NCI-H1417 treated with DMSO at 0.1 percent for 48 hours (cell line): ENCODE measurements at regions not wholly inside any gene's neighbourhood (a gene's known extent, or its start where the extent isn't known, plus 50 kb on each side); places are given as distances from the start of the nearest gene placed in this dataset.

ENCODE experiments used
- DNase-seq: peaks from one replicate; lab custom pipeline; 2025; lab: John Stamatoyannopoulos, UW

- DNase-seq: no peak
Observed at GRCh38 chr1:238191170-238191569, 300.4 kb upstream of the ZP4 start.

- no peak for DNase-seq
Observed at GRCh38 chr1:238187575-238187949, 296.8 kb upstream of the ZP4 start.

GRCh38 chr1:238186887-238187574 lies 296.3 kb upstream of the ZP4 start:
- no peak for DNase-seq

GRCh38 chr1:238177960-238178645 lies 287.4 kb upstream of the ZP4 start:
- DNase-seq: no peak

- DNase-seq: no peak
Observed at GRCh38 chr1:238177351-238177750, 286.6 kb upstream of the ZP4 start.

- DNase-seq: no peak
Observed at GRCh38 chr1:238176441-238176840, 285.7 kb upstream of the ZP4 start.

- DNase-seq: no peak
Observed at GRCh38 chr1:238171985-238172384, 281.3 kb upstream of the ZP4 start.

- no peak for DNase-seq
Observed at GRCh38 chr1:238161955-238162354, 271.2 kb upstream of the ZP4 start.

GRCh38 chr1:238153939-238154338 lies 263.2 kb upstream of the ZP4 start:
- no peak for DNase-seq

GRCh38 chr1:238153253-238153652 lies 262.5 kb upstream of the ZP4 start:
- DNase-seq: no peak

GRCh38 chr1:238152119-238152518 lies 261.4 kb upstream of the ZP4 start:
- DNase-seq: no peak

GRCh38 chr1:238143038-238143437 lies 252.3 kb upstream of the ZP4 start:
- DNase-seq: no peak

GRCh38 chr1:238141353-238141752 lies 250.6 kb upstream of the ZP4 start:
- no peak for DNase-seq

- DNase-seq: no peak
Observed at GRCh38 chr1:238139713-238140112, 249.0 kb upstream of the ZP4 start.

- no peak for DNase-seq
Observed at GRCh38 chr1:238138059-238138626, 247.4 kb upstream of the ZP4 start.

GRCh38 chr1:238135708-238136664 lies 245.3 kb upstream of the ZP4 start:
- no peak for DNase-seq

GRCh38 chr1:238129677-238130076 lies 239.0 kb upstream of the ZP4 start:
- no peak for DNase-seq

- DNase-seq: no peak
Observed at GRCh38 chr1:238123201-238123600, 232.5 kb upstream of the ZP4 start.

GRCh38 chr1:238119861-238120260 lies 229.1 kb upstream of the ZP4 start:
- DNase-seq: no peak

- no peak for DNase-seq
Observed at GRCh38 chr1:238119060-238119459, 228.3 kb upstream of the ZP4 start.

- DNase-seq: no peak
Observed at GRCh38 chr1:238115852-238116251, 225.1 kb upstream of the ZP4 start.

GRCh38 chr1:238112952-238113621 lies 222.4 kb upstream of the ZP4 start:
- no peak for DNase-seq
